GM21786 (cell line): ENCODE measurements at regions not wholly inside any gene's neighbourhood (a gene's known extent, or its start where the extent isn't known, plus 50 kb on each side); places are given as distances from the start of the nearest gene placed in this dataset.
"Not testable (repeated sequence)": the region's sequence is repeated elsewhere in the genome, so short reads cannot be mapped to it uniquely, and the experiment has no call there.

Experiments used
- ATAC-seq: cut with Tn5 transposase; IDR thresholded peaks from one replicate; pipeline ENCODE4 v1.9.1; 2021; ENCODE audit not compliant: unreplicated experiment

- no peak for ATAC-seq
Observed at GRCh38 chr1:67528141-67528540, 97.9 kb upstream of the SERBP1 start.

GRCh38 chr1:67530071-67530470 lies 99.9 kb upstream of the SERBP1 start:
- no peak for ATAC-seq

- ATAC-seq = peak; percentile 60
Observed at GRCh38 chr1:67532452-67533216, 102.4 kb upstream of the SERBP1 start.

DNA sequence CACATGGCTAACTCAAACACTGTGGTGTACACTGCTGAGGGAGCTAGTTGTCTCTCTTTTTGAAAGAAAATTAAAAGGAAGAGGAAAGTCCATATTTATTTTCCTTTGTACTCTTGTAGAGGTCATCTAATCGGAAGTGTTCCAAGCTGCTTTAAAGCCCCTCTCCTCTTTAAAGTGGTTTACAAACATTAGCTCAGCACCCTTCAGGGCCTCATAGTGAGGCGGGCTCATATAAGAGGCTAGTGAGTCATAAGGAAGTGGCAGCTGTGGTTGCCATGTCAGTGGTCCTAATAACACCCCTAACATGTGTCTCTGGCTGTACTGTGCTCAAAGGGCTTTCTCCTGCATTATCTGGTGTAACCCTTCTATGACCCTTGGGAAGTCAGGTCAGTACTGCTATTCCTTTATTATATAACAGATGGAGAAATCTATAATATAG lies 104.4 kb upstream of the SERBP1 start:
- ATAC-seq = no peak

GRCh38 chr1:67535474-67535873 lies 105.3 kb upstream of the SERBP1 start:
- ATAC-seq = peak; percentile 84

- no peak for ATAC-seq
Observed at GRCh38 chr1:67536957-67537666, 106.9 kb upstream of the SERBP1 start.

- ATAC-seq = no peak
Observed at GRCh38 chr1:67537667-67538018, 107.4 kb upstream of the SERBP1 start.

GRCh38 chr1:67540025-67540732 lies 110.0 kb upstream of the SERBP1 start:
- ATAC-seq = no peak

GRCh38 chr1:67540733-67541125 lies 110.5 kb upstream of the SERBP1 start:
- no peak for ATAC-seq

- ATAC-seq = no peak
Observed at GRCh38 chr1:67542747-67543146, 112.5 kb upstream of the SERBP1 start.

DNA sequence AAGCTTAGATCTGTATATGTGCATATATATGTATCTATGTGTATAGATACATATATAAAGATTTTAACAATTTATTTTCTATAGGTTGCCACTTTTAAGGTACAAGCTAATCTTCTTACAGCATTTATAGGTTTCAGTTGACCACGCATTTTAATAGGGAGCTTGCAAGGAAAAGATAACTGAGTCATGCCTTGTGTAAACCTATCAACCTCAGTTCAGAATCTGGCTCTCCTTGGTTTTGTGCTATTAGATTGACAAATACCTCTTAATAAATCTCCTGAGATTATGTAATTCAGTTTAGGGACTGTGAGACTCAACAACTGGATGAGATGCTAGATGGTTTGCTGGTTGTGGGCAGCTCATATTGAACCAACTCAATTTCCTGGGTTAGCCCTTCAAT lies 114.7 kb upstream of the SERBP1 start:
- no peak for ATAC-seq

- no peak for ATAC-seq
Observed at GRCh38 chr1:67545364-67545763, 115.2 kb upstream of the SERBP1 start.

DNA sequence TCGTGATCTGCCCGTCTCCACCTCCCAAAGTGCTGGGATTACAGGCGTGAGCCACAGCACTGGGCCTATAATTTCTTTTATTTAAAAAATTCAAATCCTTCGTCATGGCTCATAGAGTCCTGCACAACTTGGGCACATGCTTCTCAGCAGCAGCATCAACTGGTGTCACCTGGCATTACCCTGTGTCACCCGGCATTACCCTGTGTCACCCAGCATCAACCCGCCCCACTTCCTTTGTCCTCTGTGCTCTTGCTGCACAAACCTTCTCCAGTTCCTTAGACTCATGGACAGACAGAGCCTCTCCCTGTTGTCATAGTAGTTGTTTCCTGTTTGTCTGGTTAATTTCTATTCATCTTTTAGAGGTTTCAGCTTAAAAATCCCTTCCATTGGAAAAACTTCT lies 121.2 kb upstream of the SERBP1 start:
- ATAC-seq = no peak

DNA sequence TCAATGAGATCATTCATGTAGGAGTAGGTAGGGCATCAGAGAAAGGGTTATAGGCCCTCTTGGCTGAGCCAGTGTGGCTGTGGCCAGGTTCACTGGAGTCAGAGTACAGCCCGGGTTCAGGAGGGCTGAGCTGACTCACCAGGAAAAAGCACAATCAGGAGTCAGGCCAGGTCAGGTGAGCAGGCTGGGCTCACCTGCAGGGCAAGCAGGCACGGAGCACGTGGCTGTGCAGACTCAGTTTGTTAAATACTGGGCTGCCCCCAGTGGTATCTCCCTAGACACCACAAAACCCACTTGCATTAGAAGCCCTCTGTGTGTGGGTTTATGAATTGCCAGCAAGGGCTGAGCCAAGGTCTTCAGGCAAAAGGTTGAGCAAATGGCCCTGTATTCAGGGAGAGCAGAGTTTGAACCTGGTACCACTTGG lies 122.1 kb upstream of the SERBP1 start:
- ATAC-seq = no peak

DNA sequence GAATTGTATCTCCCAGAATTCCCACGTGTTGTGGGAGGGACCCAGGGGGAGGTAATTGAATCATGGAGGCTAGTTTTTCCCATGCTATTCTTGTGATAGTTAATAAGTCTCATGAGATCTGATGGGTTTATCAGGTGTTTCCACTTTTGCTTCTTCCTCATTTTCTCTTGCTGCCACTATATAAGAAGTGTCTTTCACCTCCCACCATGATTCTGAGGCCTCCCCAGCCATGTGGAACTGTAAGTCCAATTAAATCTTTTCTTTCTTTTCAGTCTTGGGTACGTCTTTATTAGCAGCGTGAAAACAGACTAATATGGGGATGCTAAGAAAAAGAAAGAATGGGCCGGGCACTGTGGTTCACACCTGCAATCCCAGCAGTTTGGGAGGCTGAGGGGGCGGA lies 124.0 kb upstream of the SERBP1 start:
- ATAC-seq = not testable (repeated sequence)

- ATAC-seq = no peak
Observed at GRCh38 chr1:67555461-67556296, 125.5 kb upstream of the SERBP1 start.

DNA sequence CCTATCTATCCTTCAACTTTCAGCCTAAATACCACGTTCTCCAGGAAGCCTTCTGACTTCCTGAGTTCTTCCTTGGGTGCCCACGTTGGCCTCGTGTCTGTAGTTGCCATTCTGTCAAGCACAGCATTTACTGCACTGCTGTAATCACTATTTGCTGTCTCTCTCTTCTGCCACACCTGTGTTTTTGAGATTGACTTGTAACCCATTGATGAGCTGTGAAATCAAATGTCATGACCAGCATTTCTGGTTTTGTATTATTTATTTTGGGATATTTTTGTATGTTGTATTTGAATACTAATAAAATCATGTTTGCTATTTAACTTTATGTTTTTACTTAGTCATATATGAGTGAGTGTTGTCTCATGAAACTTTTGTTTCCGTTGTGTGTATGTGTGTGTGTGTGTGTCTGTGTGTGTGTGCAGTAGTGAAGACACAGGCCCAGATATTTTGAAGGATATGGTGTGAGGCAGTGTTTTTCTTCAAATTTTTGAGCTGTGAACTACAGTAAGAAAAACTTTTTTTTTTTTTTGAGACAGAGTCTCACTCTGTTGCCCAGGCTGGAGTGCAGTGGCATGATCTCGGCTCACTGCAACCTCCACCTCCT lies 126.2 kb upstream of the SERBP1 start:
- ATAC-seq = no peak

GRCh38 chr1:67557696-67558448 lies 127.1 kb upstream of the GADD45A start:
- no peak for ATAC-seq

DNA sequence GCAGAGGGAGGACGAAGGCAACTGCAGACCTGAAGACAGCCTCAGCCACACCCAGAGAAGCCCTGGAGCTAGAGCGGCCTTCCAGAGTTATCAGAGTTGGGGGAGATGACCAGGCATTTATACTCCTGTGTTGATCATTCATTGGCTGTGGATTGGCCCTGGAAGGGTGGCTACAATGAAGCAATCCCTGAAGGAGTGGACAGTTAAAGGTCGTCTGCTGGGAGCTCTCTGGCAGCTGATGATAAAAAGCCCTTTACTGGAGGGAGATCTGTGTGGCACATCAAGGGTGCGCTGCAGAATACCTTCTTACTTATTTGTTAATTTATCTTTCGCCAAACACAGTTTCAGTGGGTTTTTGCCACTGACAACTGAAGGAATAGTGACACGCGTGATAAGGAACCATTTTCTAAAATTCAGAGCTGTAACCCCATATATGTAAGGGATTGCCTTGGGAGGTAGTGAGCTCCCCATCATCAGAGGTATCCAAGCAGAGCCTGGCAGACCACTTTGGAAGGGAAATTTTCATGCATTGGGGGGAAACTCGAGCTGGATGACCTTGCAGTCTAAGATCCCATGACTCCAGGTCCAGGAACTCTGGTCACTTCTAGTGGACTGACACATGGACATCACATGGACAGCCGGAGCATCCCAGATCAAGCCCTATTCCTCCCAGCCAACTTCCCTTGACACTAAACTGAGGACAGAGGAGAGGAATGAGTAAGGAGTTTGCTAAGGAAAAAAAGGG lies 126.4 kb upstream of the GADD45A start:
- no peak for ATAC-seq
